Gastroesophageal sphincter (tissue), 3 donors: ENCODE measurements at regions not wholly inside any gene's neighbourhood (a gene's known extent, or its start where the extent isn't known, plus 50 kb on each side); places are given as distances from the start of the nearest gene placed in this dataset.
"Not testable (repeated sequence)": the region's sequence is repeated elsewhere in the genome, so short reads cannot be mapped to it uniquely, and the experiment has no call there.

Source experiments
- CTCF ChIP-seq, 4 experiments: fragments of 200-600 bp in 2 of 4; fragments of 450-650 bp in 2 of 4; sonication (generic) in 1 of 4; IDR thresholded peaks; one replicate each; pipeline ENCODE4 v1.5.1; 2017 to 2019; ENCODE audit warnings: antibody characterized with exemption in 4 of 4, mild to moderate bottlenecking in 2 of 4, moderate library complexity in 2 of 4
- POLR2A ChIP-seq, 2 donors: fragments of 450-650 bp; IDR thresholded peaks; one replicate each; pipeline ENCODE4 v1.6.1; 2017; ENCODE audit warnings: antibody characterized with exemption in 2 of 2, mild to moderate bottlenecking in 2 of 2, moderate library complexity in 1 of 2

GRCh38 chr6:60843175-60843982, 1442.6 kb downstream of the KHDRBS2 start:
- TF ChIP-seq CTCF, POLR2A (IDR thresholded peaks at IDR 0.05): not testable (repeated sequence)
